ENCODE measurements at regions not wholly inside any gene's neighbourhood (a gene's known extent, or its start where the extent isn't known, plus 50 kb on each side); places are given as distances from the start of the nearest gene placed in this dataset.
A peak's percentile ranks its signal among the peaks of the same experiment; 100 is the strongest.

GRCh38 chr9:16266648-16267276 is 603.7 kb downstream of the BNC2 start:
- Mint-ChIP-seq H3K4me3 (ENCODE audit: low read depth, unreplicated experiment) (peak overlapping the region; percentile 51), H3K4me1 (ENCODE audit: low read depth, unreplicated experiment) (no peaks in the 10 kb centered on the region), H3K27ac (ENCODE audit: unreplicated experiment) (no peak overlapping the region), H3K9me3 (ENCODE audit: low read depth, unreplicated experiment) (no peaks in the 10 kb centered on the region), H3K27me3 (ENCODE audit: unreplicated experiment) (no peaks in the 10 kb centered on the region), H3K36me3 (ENCODE audit: insufficient read depth, unreplicated experiment) (no peaks in the 10 kb centered on the region)
- TF ChIP-seq, protein P1, sequence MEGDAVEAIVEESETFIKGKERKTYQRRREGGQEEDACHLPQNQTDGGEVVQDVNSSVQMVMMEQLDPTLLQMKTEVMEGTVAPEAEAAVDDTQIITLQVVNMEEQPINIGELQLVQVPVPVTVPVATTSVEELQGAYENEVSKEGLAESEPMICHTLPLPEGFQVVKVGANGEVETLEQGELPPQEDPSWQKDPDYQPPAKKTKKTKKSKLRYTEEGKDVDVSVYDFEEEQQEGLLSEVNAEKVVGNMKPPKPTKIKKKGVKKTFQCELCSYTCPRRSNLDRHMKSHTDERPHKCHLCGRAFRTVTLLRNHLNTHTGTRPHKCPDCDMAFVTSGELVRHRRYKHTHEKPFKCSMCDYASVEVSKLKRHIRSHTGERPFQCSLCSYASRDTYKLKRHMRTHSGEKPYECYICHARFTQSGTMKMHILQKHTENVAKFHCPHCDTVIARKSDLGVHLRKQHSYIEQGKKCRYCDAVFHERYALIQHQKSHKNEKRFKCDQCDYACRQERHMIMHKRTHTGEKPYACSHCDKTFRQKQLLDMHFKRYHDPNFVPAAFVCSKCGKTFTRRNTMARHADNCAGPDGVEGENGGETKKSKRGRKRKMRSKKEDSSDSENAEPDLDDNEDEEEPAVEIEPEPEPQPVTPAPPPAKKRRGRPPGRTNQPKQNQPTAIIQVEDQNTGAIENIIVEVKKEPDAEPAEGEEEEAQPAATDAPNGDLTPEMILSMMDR (IDR thresholded peaks at IDR 0.05; ENCODE audit: unreplicated experiment) = peak; percentile 51
- CTCF ChIA-PET = interaction anchor here (0.6 to 1.2 kb wide), 3 partner anchors 23 to 942 kb away, joined by 3 to 9 read pairs (median 3); no protein-coding TSS in a partner anchor
- intact Hi-C loops (cut with micrococcal nuclease; ENCODE audit: unreplicated experiment) = no loop called here
- BruUV-seq (replicated peaks) = no TSS peak
- DNase-seq = peak; percentile 12

DNA sequence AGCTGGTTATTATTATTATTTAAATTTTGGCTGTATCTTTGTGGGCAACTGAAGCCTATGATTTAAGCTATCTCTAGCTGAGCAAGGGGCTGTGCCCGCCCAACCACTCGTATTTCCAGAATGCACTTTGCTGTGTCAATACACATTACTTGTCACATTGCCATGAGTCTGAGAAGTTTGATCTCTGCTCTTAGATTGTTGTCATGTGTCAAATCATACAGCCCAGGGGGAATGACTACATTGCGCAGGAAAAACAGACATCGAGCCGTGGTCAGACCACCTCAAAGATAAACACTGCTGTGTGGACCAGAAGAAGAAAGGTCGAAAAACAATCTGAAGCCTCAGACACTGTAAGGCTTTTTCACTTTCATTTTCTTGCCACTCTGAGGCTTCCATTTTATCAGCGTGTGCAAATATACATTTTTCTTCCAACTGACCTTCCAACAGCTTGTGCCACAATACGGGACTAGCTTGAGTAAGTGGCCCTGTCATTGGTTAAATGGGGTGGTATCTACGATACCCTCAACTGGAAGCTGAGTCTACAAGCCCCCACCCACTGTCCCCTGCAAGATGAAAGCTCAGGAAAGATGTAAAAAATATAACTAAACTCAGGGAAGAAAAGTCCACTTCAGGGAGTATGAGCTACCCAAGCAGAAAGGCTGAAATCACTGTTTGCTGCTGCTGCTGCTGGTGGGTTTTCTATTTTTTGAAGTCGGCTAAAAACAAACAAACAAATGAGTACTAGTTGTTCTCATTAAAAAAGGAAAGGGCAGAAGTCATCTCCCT is 603.0 kb downstream of the BNC2 start:
- Mint-ChIP-seq H3K4me1 (ENCODE audit: low read depth, unreplicated experiment) (no peaks in the 10 kb centered on the region), H3K9me3 (ENCODE audit: low read depth, unreplicated experiment) (no peaks in the 10 kb centered on the region), H3K4me3 (ENCODE audit: low read depth, unreplicated experiment) (peak overlapping the region; percentile 51), H3K27ac (ENCODE audit: unreplicated experiment) (no peak overlapping the region), H3K27me3 (ENCODE audit: unreplicated experiment) (no peaks in the 10 kb centered on the region), H3K36me3 (ENCODE audit: insufficient read depth, unreplicated experiment) (no peaks in the 10 kb centered on the region)
- TF ChIP-seq, protein P1 (IDR thresholded peaks at IDR 0.05; ENCODE audit: unreplicated experiment) = no peak
- no TSS peak for BruUV-seq (replicated peaks)
- intact Hi-C loops (cut with micrococcal nuclease; ENCODE audit: unreplicated experiment) = no loop called here
- DNase-seq = no peak
- CTCF ChIA-PET = interaction anchor here (1.1 to 1.2 kb wide), 2 partner anchors 22 to 49 kb away, joined by 3 read pairs; no protein-coding TSS in a partner anchor

DNA sequence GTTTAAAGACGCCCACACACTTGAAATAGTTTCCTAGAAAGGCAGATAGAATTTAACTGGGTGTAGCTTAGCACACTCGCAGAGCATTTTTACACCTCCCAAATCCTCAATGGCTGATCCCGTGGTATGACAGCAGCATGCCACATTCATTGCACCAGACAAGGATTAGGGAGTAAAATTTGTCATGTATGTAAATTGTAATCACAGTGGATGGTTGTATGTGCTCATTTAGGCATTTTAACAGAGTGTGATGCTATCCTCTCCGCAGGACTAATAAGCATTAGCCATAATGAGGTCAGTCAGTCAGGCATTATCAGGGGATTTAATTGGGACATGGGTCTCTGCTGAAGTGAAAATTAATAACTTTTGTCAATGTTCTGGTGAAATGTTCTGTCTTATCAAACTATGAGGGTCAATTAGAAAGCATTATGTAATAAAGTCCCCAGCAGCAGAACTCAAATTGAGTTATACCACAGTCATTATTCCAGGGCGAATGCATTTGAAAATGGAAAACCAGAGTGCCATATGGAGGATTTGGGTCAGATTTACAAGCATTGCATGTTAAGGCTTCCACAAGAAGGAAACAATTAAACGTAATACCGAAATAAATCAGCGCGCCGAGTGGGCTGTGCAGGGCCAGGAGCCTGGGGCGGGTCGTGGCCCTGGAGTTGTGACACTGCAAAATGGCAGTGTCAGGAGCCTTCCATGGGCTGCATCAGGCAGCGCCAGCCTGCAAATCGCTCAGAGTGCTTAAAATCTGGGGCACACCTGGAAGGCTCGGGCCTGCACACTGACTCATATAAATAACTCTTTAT is 602.2 kb downstream of the BNC2 start:
- CTCF ChIA-PET = interaction anchor here (1.1 to 1.2 kb wide), 2 partner anchors 21 to 48 kb away, joined by 3 read pairs; no protein-coding TSS in a partner anchor
- TF ChIP-seq, protein P1 (IDR thresholded peaks at IDR 0.05; ENCODE audit: unreplicated experiment) = no peak
- BruUV-seq (replicated peaks) = no TSS peak
- H3K27ac Mint-ChIP-seq (ENCODE audit: unreplicated experiment) = no peak overlapping the region
- intact Hi-C loops (cut with micrococcal nuclease; ENCODE audit: unreplicated experiment) = no loop called here
- H3K4me3 Mint-ChIP-seq (ENCODE audit: low read depth, unreplicated experiment) = peak overlapping the region; percentile 51
- no peak for DNase-seq
- no peaks in the 10 kb centered on the region for H3K4me1 Mint-ChIP-seq (ENCODE audit: low read depth, unreplicated experiment)
- H3K27me3 Mint-ChIP-seq (ENCODE audit: unreplicated experiment) = no peaks in the 10 kb centered on the region
- no peaks in the 10 kb centered on the region for H3K36me3 Mint-ChIP-seq (ENCODE audit: insufficient read depth, unreplicated experiment)
- H3K9me3 Mint-ChIP-seq (ENCODE audit: low read depth, unreplicated experiment) = no peaks in the 10 kb centered on the region

DNA sequence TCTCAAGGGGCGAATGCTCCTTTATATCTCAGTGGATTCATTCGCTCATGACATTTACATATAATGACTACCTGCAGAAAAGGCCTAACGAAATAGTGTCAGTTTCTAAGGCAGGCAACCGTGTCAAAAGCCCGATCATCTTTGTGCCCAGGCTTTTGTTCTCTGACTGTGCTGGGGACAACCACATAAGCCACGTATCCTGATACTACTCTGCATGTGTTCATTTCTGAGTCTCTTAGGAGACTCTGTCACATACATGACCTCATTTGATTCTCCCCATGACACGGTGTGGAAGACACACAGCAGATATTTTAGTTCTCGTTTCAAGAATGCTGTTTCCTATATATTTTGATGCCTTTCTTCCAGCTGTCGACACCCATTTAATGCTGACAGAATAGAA is 598.5 kb downstream of the BNC2 start:
- Mint-ChIP-seq H3K4me1 (ENCODE audit: low read depth, unreplicated experiment) (no peaks in the 10 kb centered on the region), H3K4me3 (ENCODE audit: low read depth, unreplicated experiment) (no peak overlapping the region), H3K27ac (ENCODE audit: unreplicated experiment) (no peak overlapping the region), H3K36me3 (ENCODE audit: insufficient read depth, unreplicated experiment) (no peaks in the 10 kb centered on the region), H3K27me3 (ENCODE audit: unreplicated experiment) (no peaks in the 10 kb centered on the region), H3K9me3 (ENCODE audit: low read depth, unreplicated experiment) (no peaks in the 10 kb centered on the region)
- CTCF ChIA-PET = no interaction called here
- intact Hi-C loops (cut with micrococcal nuclease; ENCODE audit: unreplicated experiment) = no loop called here
- no peak for DNase-seq
- BruUV-seq (replicated peaks) = no TSS peak
- TF ChIP-seq, protein P1 (IDR thresholded peaks at IDR 0.05; ENCODE audit: unreplicated experiment) = no peak
